ENCODE measurements at regions not wholly inside any gene's neighbourhood (a gene's known extent, or its start where the extent isn't known, plus 50 kb on each side); places are given as distances from the start of the nearest gene placed in this dataset.

DNA sequence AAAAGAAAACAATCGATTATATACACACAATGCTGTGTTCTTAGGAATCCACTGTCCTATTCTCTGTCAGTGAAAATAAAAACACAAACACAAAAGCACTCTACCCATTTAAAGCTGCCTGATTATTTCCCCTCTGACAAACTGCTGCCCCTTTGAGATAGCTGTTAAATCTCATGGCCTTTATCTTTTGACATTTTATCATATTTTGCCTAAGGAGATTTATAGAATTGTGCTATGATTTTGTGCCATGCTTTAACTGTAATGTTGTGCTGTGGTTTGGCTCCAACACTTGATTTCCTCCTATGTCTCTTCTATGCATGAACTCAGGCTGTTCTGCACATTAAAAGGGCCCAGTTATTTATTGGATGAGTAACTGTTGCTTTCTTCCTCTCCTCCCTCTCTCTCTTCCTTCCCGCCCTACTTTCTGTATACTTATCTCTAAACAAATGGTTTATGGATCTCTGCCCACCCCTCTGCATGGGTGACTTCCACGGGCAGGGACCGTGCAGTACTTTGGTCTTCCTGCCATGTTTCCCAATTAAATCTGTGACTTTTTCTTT is 1096.6 kb downstream of the TSN start:
- Histone ChIP-seq H3K27ac (ENCODE audit: extremely low read depth, low read depth, low read length) (no peak overlapping the region), H3K36me3 (ENCODE audit: control insufficient read depth in 2 of 2, insufficient read depth in 1 of 2, low read length in 2 of 2) (no peaks in the 10 kb centered on the region), H3K4me1 (ENCODE audit: control insufficient read depth, insufficient read depth, low read length) (no peaks in the 10 kb centered on the region), H3K4me3 (ENCODE audit: low read depth, low read length) (no peak overlapping the region), H3K9me3 (ENCODE audit: control insufficient read depth, insufficient read depth, low read depth, low read length) (no peaks in the 10 kb centered on the region)
- POLR2A ChIA-PET = no interaction called here
- CTCF ChIA-PET = no interaction called here
- TF ChIP-seq ZNF560 (tag by site-specific recombination; IDR thresholded peaks at IDR 0.05; ENCODE audit: borderline replicate concordance) (no peak), GLI2 (tag by site-specific recombination; IDR thresholded peaks at IDR 0.05; ENCODE audit: borderline replicate concordance, low read depth) (no peak)

DNA sequence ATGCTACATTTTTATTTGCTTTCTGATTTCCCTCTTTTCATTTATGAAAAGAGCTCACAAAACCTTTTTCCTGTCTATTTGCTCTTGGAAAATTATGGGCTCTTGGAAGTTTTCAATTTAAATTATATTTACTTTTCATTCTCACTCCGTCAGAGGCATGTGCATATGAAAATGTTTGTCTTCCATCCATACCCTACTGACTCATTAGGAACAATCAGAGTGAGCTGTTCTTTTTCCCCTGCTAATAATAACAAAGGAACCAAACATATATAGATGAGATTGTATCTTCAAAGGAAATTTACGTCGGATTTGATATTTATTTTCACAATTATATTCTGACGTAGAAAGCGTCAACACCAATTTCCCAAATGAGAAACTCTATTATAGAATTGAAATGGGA is 1101.2 kb downstream of the TSN start:
- H3K27ac ChIP-seq (ENCODE audit: extremely low read depth, low read depth, low read length) = no peak overlapping the region
- H3K4me1 ChIP-seq (ENCODE audit: control insufficient read depth, insufficient read depth, low read length) = no peaks in the 10 kb centered on the region
- TF ChIP-seq ZNF114 (tag by site-specific recombination; IDR thresholded peaks at IDR 0.05) (no peak), SP3 (tag by site-specific recombination; IDR thresholded peaks at IDR 0.05) (no peak)
- no peaks in the 10 kb centered on the region for H3K36me3 ChIP-seq (ENCODE audit: control insufficient read depth in 2 of 2, insufficient read depth in 1 of 2, low read length in 2 of 2)
- no peak overlapping the region for H3K4me3 ChIP-seq (ENCODE audit: low read depth, low read length)
- H3K9me3 ChIP-seq (ENCODE audit: control insufficient read depth, insufficient read depth, low read depth, low read length) = no peaks in the 10 kb centered on the region
- ChIA-PET POLR2A (no interaction called here), CTCF (interaction anchor here (0.6 kb wide), 1 partner anchor 344 kb away, joined by 5 read pairs; no protein-coding TSS in a partner anchor)

DNA sequence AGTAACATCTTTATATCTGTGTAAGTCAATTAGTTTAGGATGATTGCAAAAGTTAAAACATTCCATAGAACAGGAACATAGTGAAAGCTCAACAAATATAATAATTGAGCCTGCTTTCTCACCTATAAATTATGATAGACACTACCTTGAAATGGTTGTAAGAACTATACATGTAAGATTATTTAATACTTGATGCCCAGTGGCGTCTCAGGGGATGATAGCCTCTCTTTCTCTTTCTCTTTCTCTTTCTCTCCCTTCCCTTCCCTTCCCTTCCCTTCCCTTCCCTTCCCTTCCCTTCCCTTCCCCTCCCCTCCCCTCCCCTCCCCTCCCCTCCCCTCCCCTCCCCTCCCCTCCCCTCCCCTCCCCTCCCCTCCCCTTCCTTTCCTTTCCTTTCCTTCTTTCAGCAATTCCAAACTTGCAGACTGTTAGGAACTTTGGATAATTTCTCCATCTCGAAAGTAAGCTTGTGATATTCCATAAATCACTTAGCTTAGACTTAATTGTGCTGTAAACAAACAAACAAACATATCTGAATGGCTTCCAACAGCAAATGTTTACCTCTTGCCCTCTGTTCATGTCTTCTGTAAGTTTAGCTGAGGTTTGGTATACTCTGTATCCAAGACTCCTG is 1102.7 kb downstream of the TSN start:
- Histone ChIP-seq H3K27ac (ENCODE audit: extremely low read depth, low read depth, low read length) (no peak overlapping the region), H3K4me3 (ENCODE audit: low read depth, low read length) (no peak overlapping the region), H3K4me1 (ENCODE audit: control insufficient read depth, insufficient read depth, low read length) (no peaks in the 10 kb centered on the region), H3K9me3 (ENCODE audit: control insufficient read depth, insufficient read depth, low read depth, low read length) (no peaks in the 10 kb centered on the region), H3K36me3 (ENCODE audit: control insufficient read depth in 2 of 2, insufficient read depth in 1 of 2, low read length in 2 of 2) (no peaks in the 10 kb centered on the region)
- TF ChIP-seq ZNF792 (tag by site-specific recombination; IDR thresholded peaks at IDR 0.05) (no peak), ZIC2 (tag by site-specific recombination; IDR thresholded peaks at IDR 0.05) (no peak), ZNF473 (tag by site-specific recombination; IDR thresholded peaks at IDR 0.05) (no peak), ZNF560 (tag by site-specific recombination; IDR thresholded peaks at IDR 0.05; ENCODE audit: borderline replicate concordance) (no peak), ZNF549 (tag by site-specific recombination; IDR thresholded peaks at IDR 0.05) (no peak), ZNF785 (tag by site-specific recombination; IDR thresholded peaks at IDR 0.05) (no peak), ZSCAN23 (tag by site-specific recombination; IDR thresholded peaks at IDR 0.05) (no peak)
- TF ChIP-seq, protein P1, sequence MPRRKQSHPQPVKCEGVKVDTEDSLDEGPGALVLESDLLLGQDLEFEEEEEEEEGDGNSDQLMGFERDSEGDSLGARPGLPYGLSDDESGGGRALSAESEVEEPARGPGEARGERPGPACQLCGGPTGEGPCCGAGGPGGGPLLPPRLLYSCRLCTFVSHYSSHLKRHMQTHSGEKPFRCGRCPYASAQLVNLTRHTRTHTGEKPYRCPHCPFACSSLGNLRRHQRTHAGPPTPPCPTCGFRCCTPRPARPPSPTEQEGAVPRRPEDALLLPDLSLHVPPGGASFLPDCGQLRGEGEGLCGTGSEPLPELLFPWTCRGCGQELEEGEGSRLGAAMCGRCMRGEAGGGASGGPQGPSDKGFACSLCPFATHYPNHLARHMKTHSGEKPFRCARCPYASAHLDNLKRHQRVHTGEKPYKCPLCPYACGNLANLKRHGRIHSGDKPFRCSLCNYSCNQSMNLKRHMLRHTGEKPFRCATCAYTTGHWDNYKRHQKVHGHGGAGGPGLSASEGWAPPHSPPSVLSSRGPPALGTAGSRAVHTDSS (tag by site-specific recombination; IDR thresholded peaks at IDR 0.05) = no peak
- TF ChIP-seq, protein P2, sequence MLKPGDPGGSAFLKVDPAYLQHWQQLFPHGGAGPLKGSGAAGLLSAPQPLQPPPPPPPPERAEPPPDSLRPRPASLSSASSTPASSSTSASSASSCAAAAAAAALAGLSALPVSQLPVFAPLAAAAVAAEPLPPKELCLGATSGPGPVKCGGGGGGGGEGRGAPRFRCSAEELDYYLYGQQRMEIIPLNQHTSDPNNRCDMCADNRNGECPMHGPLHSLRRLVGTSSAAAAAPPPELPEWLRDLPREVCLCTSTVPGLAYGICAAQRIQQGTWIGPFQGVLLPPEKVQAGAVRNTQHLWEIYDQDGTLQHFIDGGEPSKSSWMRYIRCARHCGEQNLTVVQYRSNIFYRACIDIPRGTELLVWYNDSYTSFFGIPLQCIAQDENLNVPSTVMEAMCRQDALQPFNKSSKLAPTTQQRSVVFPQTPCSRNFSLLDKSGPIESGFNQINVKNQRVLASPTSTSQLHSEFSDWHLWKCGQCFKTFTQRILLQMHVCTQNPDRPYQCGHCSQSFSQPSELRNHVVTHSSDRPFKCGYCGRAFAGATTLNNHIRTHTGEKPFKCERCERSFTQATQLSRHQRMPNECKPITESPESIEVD (tag by site-specific recombination; IDR thresholded peaks at IDR 0.05) = no peak
- TF ChIP-seq, protein P3, sequence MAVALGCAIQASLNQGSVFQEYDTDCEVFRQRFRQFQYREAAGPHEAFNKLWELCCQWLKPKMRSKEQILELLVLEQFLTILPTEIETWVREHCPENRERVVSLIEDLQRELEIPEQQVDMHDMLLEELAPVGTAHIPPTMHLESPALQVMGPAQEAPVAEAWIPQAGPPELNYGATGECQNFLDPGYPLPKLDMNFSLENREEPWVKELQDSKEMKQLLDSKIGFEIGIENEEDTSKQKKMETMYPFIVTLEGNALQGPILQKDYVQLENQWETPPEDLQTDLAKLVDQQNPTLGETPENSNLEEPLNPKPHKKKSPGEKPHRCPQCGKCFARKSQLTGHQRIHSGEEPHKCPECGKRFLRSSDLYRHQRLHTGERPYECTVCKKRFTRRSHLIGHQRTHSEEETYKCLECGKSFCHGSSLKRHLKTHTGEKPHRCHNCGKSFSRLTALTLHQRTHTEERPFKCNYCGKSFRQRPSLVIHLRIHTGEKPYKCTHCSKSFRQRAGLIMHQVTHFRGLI (tag by site-specific recombination; IDR thresholded peaks at IDR 0.05) = no peak
- CTCF ChIA-PET = no interaction called here
- POLR2A ChIA-PET = no interaction called here

DNA sequence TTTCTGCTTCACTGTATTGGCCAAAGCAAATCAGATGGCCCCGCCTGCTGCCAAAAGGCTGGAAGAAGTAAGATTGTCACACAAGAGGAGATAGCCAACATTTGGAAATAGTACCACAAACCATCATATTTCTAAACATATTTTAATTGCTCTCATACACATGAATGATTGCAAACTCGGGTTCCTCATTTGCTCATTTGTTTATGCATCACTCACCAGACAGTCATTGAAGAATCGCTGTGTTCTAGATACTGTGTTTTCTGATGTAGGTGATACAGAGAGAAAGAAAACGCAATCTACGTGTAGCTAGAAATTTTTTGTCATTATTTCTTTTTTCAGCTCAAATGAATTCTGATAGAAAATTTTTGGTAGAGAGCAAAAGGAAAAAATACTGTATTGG is 1103.4 kb downstream of the TSN start:
- Histone ChIP-seq H3K4me1 (ENCODE audit: control insufficient read depth, insufficient read depth, low read length) (no peaks in the 10 kb centered on the region), H3K9me3 (ENCODE audit: control insufficient read depth, insufficient read depth, low read depth, low read length) (no peaks in the 10 kb centered on the region), H3K27ac (ENCODE audit: extremely low read depth, low read depth, low read length) (no peak overlapping the region), H3K4me3 (ENCODE audit: low read depth, low read length) (no peak overlapping the region), H3K36me3 (ENCODE audit: control insufficient read depth in 2 of 2, insufficient read depth in 1 of 2, low read length in 2 of 2) (no peaks in the 10 kb centered on the region)
- ChIA-PET CTCF (no interaction called here), POLR2A (no interaction called here)
- TF ChIP-seq ZNF600 (tag by site-specific recombination; IDR thresholded peaks at IDR 0.05) = no peak
- no peak for TF ChIP-seq TRIM28 (IDR thresholded peaks at IDR 0.05; ENCODE audit: borderline replicate concordance, low read length)
- TF ChIP-seq, protein P4, sequence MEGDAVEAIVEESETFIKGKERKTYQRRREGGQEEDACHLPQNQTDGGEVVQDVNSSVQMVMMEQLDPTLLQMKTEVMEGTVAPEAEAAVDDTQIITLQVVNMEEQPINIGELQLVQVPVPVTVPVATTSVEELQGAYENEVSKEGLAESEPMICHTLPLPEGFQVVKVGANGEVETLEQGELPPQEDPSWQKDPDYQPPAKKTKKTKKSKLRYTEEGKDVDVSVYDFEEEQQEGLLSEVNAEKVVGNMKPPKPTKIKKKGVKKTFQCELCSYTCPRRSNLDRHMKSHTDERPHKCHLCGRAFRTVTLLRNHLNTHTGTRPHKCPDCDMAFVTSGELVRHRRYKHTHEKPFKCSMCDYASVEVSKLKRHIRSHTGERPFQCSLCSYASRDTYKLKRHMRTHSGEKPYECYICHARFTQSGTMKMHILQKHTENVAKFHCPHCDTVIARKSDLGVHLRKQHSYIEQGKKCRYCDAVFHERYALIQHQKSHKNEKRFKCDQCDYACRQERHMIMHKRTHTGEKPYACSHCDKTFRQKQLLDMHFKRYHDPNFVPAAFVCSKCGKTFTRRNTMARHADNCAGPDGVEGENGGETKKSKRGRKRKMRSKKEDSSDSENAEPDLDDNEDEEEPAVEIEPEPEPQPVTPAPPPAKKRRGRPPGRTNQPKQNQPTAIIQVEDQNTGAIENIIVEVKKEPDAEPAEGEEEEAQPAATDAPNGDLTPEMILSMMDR (tag by site-specific recombination; IDR thresholded peaks at IDR 0.05) = no peak
- TF ChIP-seq, protein P5, sequence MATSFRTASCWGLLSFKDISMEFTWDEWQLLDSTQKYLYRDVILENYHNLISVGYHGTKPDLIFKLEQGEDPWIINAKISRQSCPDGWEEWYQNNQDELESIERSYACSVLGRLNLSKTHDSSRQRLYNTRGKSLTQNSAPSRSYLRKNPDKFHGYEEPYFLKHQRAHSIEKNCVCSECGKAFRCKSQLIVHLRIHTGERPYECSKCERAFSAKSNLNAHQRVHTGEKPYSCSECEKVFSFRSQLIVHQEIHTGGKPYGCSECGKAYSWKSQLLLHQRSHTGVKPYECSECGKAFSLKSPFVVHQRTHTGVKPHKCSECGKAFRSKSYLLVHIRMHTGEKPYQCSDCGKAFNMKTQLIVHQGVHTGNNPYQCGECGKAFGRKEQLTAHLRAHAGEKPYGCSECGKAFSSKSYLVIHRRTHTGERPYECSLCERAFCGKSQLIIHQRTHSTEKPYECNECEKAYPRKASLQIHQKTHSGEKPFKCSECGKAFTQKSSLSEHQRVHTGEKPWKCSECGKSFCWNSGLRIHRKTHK (tag by site-specific recombination; IDR thresholded peaks at IDR 0.05) = no peak
